ENCODE measurements at regions not wholly inside any gene's neighbourhood (a gene's known extent, or its start where the extent isn't known, plus 50 kb on each side); places are given as distances from the start of the nearest gene placed in this dataset.

- Mint-ChIP-seq H3K27me3 (no peaks in the 10 kb centered on the region), H3K27ac (no peak overlapping the region), H3K4me3 (no peak overlapping the region), H3K9me3 (ENCODE audit: insufficient read depth) (peaks cover 3% of the 10 kb centered on the region), H3K4me1 (no peaks in the 10 kb centered on the region)
- Histone ChIP-seq H3K4me2 (replicated peaks; ENCODE audit: low read depth, low read length, poor library complexity, severe bottlenecking) (no peak overlapping the region), H3K9me3 (ENCODE audit: control extremely low read depth in 1 of 3, control insufficient read depth in 2 of 3, insufficient read depth in 1 of 3, low read length in 2 of 3) (peaks cover 0 to 38% (median 0%) of the 10 kb centered on the region in 3 donors), H3K27me3 (replicated peaks in 1 of 4; ENCODE audit: control extremely low read depth in 1 of 4, control insufficient read depth in 3 of 4, insufficient read depth in 4 of 4, low read length in 3 of 4) (no peaks in the 10 kb centered on the region), H3K27ac (ENCODE audit: low read length in 2 of 2) (no peak overlapping the region), H3K4me1 (ENCODE audit: control insufficient read depth in 2 of 2, insufficient read depth in 2 of 2, low read length in 2 of 2) (no peaks in the 10 kb centered on the region), H3K4me3 (ENCODE audit: control extremely low read depth in 1 of 5, extremely low read depth in 1 of 5, insufficient read depth in 1 of 5, low read depth in 2 of 5, low read length in 4 of 5) (no peak overlapping the region), H3K79me2 (ENCODE audit: control insufficient read depth, insufficient read depth, low read length) (no peaks in the 10 kb centered on the region), H3K36me3 (replicated peaks in 1 of 2; ENCODE audit: control extremely low read depth in 1 of 2, control insufficient read depth in 1 of 2, extremely low read depth in 1 of 2, insufficient read depth in 2 of 2, low read length in 1 of 2) (no peaks in the 10 kb centered on the region), H4K20me1 (ENCODE audit: control insufficient read depth, insufficient read depth, low read length, poor library complexity, severe bottlenecking) (no peaks in the 10 kb centered on the region), H2AFZ (ENCODE audit: insufficient read depth, low read depth, low read length, poor library complexity, severe bottlenecking) (no peak overlapping the region), H3K9ac (ENCODE audit: low read length) (no peak overlapping the region)
- WGBS (ENCODE audit: insufficient coverage), result 94% methylated on average over 15 of the region's 16 CpGs
- ChIA-PET CTCF (no interaction called here), POLR2A (no interaction called here)
- TF ChIP-seq CTCF (IDR thresholded peaks at IDR 0.05) (no peak), EZH2 (IDR thresholded peaks at IDR 0.05; ENCODE audit: borderline replicate concordance, insufficient read depth, low read depth, low read length, poor library complexity, severe bottlenecking) (no peak)
- intact Hi-C loops (cut with micrococcal nuclease), result no loop called here
- ATAC-seq (ENCODE audit: low read depth), result no peak
- no peak for DNase-seq
Observed at GRCh38 chr5:3385991-3386519, 209.6 kb upstream of the IRX1 start.

GRCh38 chr5:3384531-3384930 lies 211.1 kb upstream of the IRX1 start:
- Histone ChIP-seq H4K20me1 (ENCODE audit: control insufficient read depth, insufficient read depth, low read length, poor library complexity, severe bottlenecking) (no peaks in the 10 kb centered on the region), H2AFZ (ENCODE audit: insufficient read depth, low read depth, low read length, poor library complexity, severe bottlenecking) (no peak overlapping the region), H3K4me2 (replicated peaks; ENCODE audit: low read depth, low read length, poor library complexity, severe bottlenecking) (no peak overlapping the region), H3K9me3 (ENCODE audit: control extremely low read depth in 1 of 3, control insufficient read depth in 2 of 3, insufficient read depth in 1 of 3, low read length in 2 of 3) (peaks cover 0 to 37% (median 0%) of the 10 kb centered on the region in 3 donors), H3K4me3 (ENCODE audit: control extremely low read depth in 1 of 5, extremely low read depth in 1 of 5, insufficient read depth in 1 of 5, low read depth in 2 of 5, low read length in 4 of 5) (no peak overlapping the region), H3K27ac (ENCODE audit: low read length in 2 of 2) (no peak overlapping the region), H3K4me1 (ENCODE audit: control insufficient read depth in 2 of 2, insufficient read depth in 2 of 2, low read length in 2 of 2) (no peaks in the 10 kb centered on the region), H3K36me3 (replicated peaks in 1 of 2; ENCODE audit: control extremely low read depth in 1 of 2, control insufficient read depth in 1 of 2, extremely low read depth in 1 of 2, insufficient read depth in 2 of 2, low read length in 1 of 2) (no peaks in the 10 kb centered on the region), H3K79me2 (ENCODE audit: control insufficient read depth, insufficient read depth, low read length) (no peaks in the 10 kb centered on the region), H3K27me3 (replicated peaks in 1 of 4; ENCODE audit: control extremely low read depth in 1 of 4, control insufficient read depth in 3 of 4, insufficient read depth in 4 of 4, low read length in 3 of 4) (no peaks in the 10 kb centered on the region), H3K9ac (ENCODE audit: low read length) (no peak overlapping the region)
- Mint-ChIP-seq H3K4me3 (no peak overlapping the region), H3K27me3 (no peaks in the 10 kb centered on the region), H3K4me1 (no peaks in the 10 kb centered on the region), H3K27ac (no peak overlapping the region), H3K9me3 (ENCODE audit: insufficient read depth) (peaks cover 3% of the 10 kb centered on the region)
- DNase-seq (no peak), ATAC-seq (ENCODE audit: low read depth) (no peak)
- POLR2A ChIA-PET, result no interaction called here
- TF ChIP-seq CTCF (IDR thresholded peaks at IDR 0.05), result no peak
- TF ChIP-seq EZH2 (IDR thresholded peaks at IDR 0.05; ENCODE audit: borderline replicate concordance, insufficient read depth, low read depth, low read length, poor library complexity, severe bottlenecking), result no peak
- CTCF ChIA-PET, result no interaction called here
- intact Hi-C loops (cut with micrococcal nuclease), result no loop called here
- WGBS (ENCODE audit: insufficient coverage), result 97% methylated on average over 6 of the region's 7 CpGs
